GM12892 (cell line): ENCODE measurements at regions not wholly inside any gene's neighbourhood (a gene's known extent, or its start where the extent isn't known, plus 50 kb on each side); places are given as distances from the start of the nearest gene placed in this dataset.

Source experiments
- POLR2A ChIP-seq: IDR thresholded peaks from 2 replicates; pipeline ENCODE4 v1.6.1; 2011; ENCODE audit warnings: low read depth, low read length, control low read depth
- POLR2AphosphoS5 ChIP-seq: IDR thresholded peaks from 2 replicates; pipeline ENCODE4 v1.6.1; 2011; ENCODE audit warnings: low read depth, low read length, control low read depth
- TAF1 ChIP-seq: IDR thresholded peaks from 2 replicates; pipeline ENCODE4 v1.6.1; 2011; ENCODE audit warnings: low read depth, mild to moderate bottlenecking, control low read depth, low read length, borderline replicate concordance

DNA sequence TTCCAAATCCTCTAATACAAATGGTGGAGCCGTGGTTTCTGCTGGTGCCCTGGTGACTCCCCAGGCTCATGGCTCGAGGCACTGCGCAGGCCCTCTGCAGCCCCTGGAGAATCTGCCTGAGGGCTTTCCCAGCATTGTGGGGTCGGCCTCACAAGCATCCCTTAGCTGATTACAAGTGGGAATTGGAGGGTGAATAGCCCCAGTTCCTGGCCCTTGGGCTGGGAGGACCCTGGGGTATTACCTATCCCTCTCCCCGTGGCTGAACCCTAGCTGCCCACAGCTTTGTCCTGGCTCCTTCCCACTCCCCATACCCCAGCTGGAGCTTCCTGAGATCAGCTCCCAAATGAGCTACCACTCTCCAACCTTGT, 212.2 kb upstream of the CST7 start:
- TF ChIP-seq POLR2A: no peak
- TF ChIP-seq POLR2AphosphoS5: no peak
- TF ChIP-seq TAF1: no peak
